CD14-positive monocyte (primary cell): ENCODE measurements at regions not wholly inside any gene's neighbourhood (a gene's known extent, or its start where the extent isn't known, plus 50 kb on each side); places are given as distances from the start of the nearest gene placed in this dataset.

Source experiments
- DNase-seq, 3 donors: peaks; one replicate each; pipeline ENCODE4 v3.0.0-alpha.2; 2011 to 2022
- H2AFZ ChIP-seq: 2 replicates; pipeline ENCODE4 v1.6.0; 2012; ENCODE audit warnings: mild to moderate bottlenecking, low read depth, low read length, inconsistent platforms; ENCODE audit not compliant: insufficient read depth, poor library complexity, severe bottlenecking
- H3K27ac ChIP-seq, 2 donors: 1 replicate in 1 of 2; 2 replicates in 1 of 2; pipeline ENCODE4 v1.5.1; 2012 to 2013; ENCODE audit warnings: low read length in 2 of 2, control low read depth in 1 of 2, inconsistent platforms in 1 of 2, low read depth in 1 of 2, mild to moderate bottlenecking in 1 of 2
- H3K27me3 ChIP-seq, 2 donors: one replicate each; pipeline versions ENCODE4 v1.6.0 to v1.6.1; 2011 to 2013; ENCODE audit warnings: low read length in 2 of 2; ENCODE audit not compliant: control insufficient read depth in 2 of 2, insufficient read depth in 2 of 2
- H3K36me3 ChIP-seq, 2 donors: replicated peaks in 1 of 2; 1 replicate in 1 of 2; 2 replicates in 1 of 2; pipeline versions ENCODE4 v1.5.1 to v1.6.1; 2012 to 2013; ENCODE audit warnings: low read length in 2 of 2, control low read depth in 1 of 2, inconsistent platforms in 1 of 2, mild to moderate bottlenecking in 1 of 2; ENCODE audit not compliant: insufficient read depth in 2 of 2, control insufficient read depth in 1 of 2
- H3K4me1 ChIP-seq, 2 donors: 1 replicate in 1 of 2; 2 replicates in 1 of 2; pipeline versions ENCODE4 v1.5.1 to v1.6.1; 2012 to 2013; ENCODE audit warnings: low read length in 2 of 2, control low read depth in 1 of 2, inconsistent platforms in 1 of 2, mild to moderate bottlenecking in 1 of 2, moderate library complexity in 1 of 2; ENCODE audit not compliant: insufficient read depth in 2 of 2, control insufficient read depth in 1 of 2
- H3K4me2 ChIP-seq: replicated peaks from 2 replicates; pipeline ENCODE3; 2012; ENCODE audit warnings: low read length, moderate library complexity, mild to moderate bottlenecking; ENCODE audit not compliant: poor library complexity, severe bottlenecking; ENCODE audit errors: extremely low read depth
- H3K4me3 ChIP-seq, 3 experiments: fragments of 200-600 bp in 1 of 3; sonication (generic) in 1 of 3; replicated peaks in 1 of 3; 1 replicate in 2 of 3; 2 replicates in 1 of 3; pipeline ENCODE4 v1.5.1; 2011 to 2013; ENCODE audit warnings: low read length in 3 of 3, mild to moderate bottlenecking in 3 of 3, control low read depth in 2 of 3, low read depth in 2 of 3, inconsistent platforms in 1 of 3, moderate library complexity in 1 of 3
- H3K79me2 ChIP-seq: 2 replicates; pipeline ENCODE4 v1.6.0; 2012; ENCODE audit warnings: mild to moderate bottlenecking, control low read depth, inconsistent platforms, low read length, moderate library complexity; ENCODE audit not compliant: insufficient read depth
- H3K9ac ChIP-seq: 2 replicates; pipeline ENCODE4 v1.6.0; 2017; ENCODE audit warnings: low read length, mild to moderate bottlenecking; ENCODE audit not compliant: insufficient read depth, poor library complexity, severe bottlenecking
- H3K9me3 ChIP-seq, 2 donors: replicated peaks in 1 of 2; 1 replicate in 1 of 2; 2 replicates in 1 of 2; pipeline versions ENCODE4 v1.5.1 to v1.6.1; 2012 to 2013; ENCODE audit warnings: low read length in 2 of 2, control low read depth in 1 of 2; ENCODE audit not compliant: control insufficient read depth in 1 of 2, insufficient read depth in 1 of 2
- H4K20me1 ChIP-seq: 2 replicates; pipeline ENCODE4 v1.6.0; 2012; ENCODE audit warnings: mild to moderate bottlenecking, low read length, control low read depth, moderate library complexity; ENCODE audit not compliant: insufficient read depth
- H3K27ac Mint-ChIP-seq, 7 donors: one replicate each; pipeline ENCODE4 v1.8.0; 2020; ENCODE audit warnings: mild to moderate bottlenecking in 7 of 7, mixed read lengths in 7 of 7, moderate library complexity in 6 of 7, inconsistent platforms in 2 of 7
- H3K27me3 Mint-ChIP-seq, 3 donors: one replicate each; pipeline ENCODE4 v1.8.0; 2021 to 2022; ENCODE audit warnings: low read depth in 3 of 3, mild to moderate bottlenecking in 3 of 3, mixed read lengths in 3 of 3, moderate library complexity in 3 of 3, inconsistent platforms in 1 of 3
- H3K36me3 Mint-ChIP-seq, 2 donors: one replicate each; pipeline ENCODE4 v1.8.0; 2020; ENCODE audit warnings: mixed read lengths in 2 of 2, inconsistent platforms in 1 of 2, mild to moderate bottlenecking in 1 of 2
- H3K4me1 Mint-ChIP-seq: one replicate; pipeline ENCODE4 v1.8.0; 2020; ENCODE audit warnings: mild to moderate bottlenecking, mixed read lengths
- H3K4me3 Mint-ChIP-seq, 2 donors: one replicate each; pipeline ENCODE4 v1.8.0; 2020; ENCODE audit warnings: mild to moderate bottlenecking in 2 of 2, mixed read lengths in 2 of 2, moderate library complexity in 1 of 2
- H3K9me3 Mint-ChIP-seq, 7 donors: one replicate each; pipeline ENCODE4 v1.8.0; 2020 to 2022; ENCODE audit warnings: mixed read lengths in 7 of 7, mild to moderate bottlenecking in 6 of 7, moderate library complexity in 6 of 7, inconsistent platforms in 2 of 7
- WGBS: methylation state at CpG from one replicate; pipeline ENCODE4 v1.1.5; 2013; ENCODE audit warnings: missing lambda C conversion rate; ENCODE audit not compliant: insufficient coverage; 5-methylcytosine and 5-hydroxymethylcytosine counted together
- intact Hi-C, 2 donors: fragments of 100-400 bp; cut with micrococcal nuclease; formaldehyde crosslinking; loops; one replicate each; pipeline versions ENCODE4 v1.15.0 to v1.15.1; 2023
- TF ChIP-seq, protein P1 (sequence below): fragments of 200-600 bp; IDR thresholded peaks from one replicate; pipeline ENCODE4 v1.8.0; 2022; ENCODE audit warnings: antibody characterized with exemption, mild to moderate bottlenecking

DNA sequence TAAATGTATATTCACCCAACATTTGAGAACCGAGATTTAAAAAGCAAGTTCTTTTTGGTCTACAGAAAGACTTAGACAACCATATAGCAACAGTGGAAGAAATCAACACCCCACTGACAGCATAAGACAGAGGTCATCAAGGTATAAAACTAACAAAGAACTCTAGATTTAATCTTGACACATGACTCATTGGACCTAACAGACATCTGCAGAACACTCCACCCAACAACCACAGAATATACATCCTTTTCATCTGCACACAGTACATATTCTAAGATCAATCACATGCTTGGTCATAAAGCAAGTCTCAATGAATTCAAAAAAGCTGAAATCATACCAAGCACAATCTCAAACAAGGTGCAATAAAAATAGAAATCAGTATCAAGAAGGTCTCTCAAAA is 65.8 kb downstream of the SPIN4 start:
- WGBS, result no CpG with 5 or more reads among the region's 1 CpG
- no peak overlapping the region for H3K9ac ChIP-seq
- Mint-ChIP-seq H3K4me1 (no peaks in the 10 kb centered on the region), H3K36me3 (no peaks in the 10 kb centered on the region), H3K27ac (no peak overlapping the region), H3K4me3 (no peak overlapping the region), H3K9me3 (peaks cover 0 to 14% (median 5%) of the 10 kb centered on the region in 7 donors), H3K27me3 (no peaks in the 10 kb centered on the region)
- no peaks in the 10 kb centered on the region for H3K27me3 ChIP-seq
- H3K36me3 ChIP-seq, result no peaks in the 10 kb centered on the region
- no peak overlapping the region for H3K27ac ChIP-seq
- no peaks in the 10 kb centered on the region for H4K20me1 ChIP-seq
- no peaks in the 10 kb centered on the region for H3K79me2 ChIP-seq
- no peak for DNase-seq
- intact Hi-C loops, result no loop called here
- no peak overlapping the region for H3K4me3 ChIP-seq
- no peaks in the 10 kb centered on the region for H3K4me1 ChIP-seq
- H3K4me2 ChIP-seq, result no peak overlapping the region
- H2AFZ ChIP-seq, result no peak overlapping the region
- TF ChIP-seq, protein P1, sequence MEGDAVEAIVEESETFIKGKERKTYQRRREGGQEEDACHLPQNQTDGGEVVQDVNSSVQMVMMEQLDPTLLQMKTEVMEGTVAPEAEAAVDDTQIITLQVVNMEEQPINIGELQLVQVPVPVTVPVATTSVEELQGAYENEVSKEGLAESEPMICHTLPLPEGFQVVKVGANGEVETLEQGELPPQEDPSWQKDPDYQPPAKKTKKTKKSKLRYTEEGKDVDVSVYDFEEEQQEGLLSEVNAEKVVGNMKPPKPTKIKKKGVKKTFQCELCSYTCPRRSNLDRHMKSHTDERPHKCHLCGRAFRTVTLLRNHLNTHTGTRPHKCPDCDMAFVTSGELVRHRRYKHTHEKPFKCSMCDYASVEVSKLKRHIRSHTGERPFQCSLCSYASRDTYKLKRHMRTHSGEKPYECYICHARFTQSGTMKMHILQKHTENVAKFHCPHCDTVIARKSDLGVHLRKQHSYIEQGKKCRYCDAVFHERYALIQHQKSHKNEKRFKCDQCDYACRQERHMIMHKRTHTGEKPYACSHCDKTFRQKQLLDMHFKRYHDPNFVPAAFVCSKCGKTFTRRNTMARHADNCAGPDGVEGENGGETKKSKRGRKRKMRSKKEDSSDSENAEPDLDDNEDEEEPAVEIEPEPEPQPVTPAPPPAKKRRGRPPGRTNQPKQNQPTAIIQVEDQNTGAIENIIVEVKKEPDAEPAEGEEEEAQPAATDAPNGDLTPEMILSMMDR, result no peak
- H3K9me3 ChIP-seq, result no peaks in the 10 kb centered on the region

DNA sequence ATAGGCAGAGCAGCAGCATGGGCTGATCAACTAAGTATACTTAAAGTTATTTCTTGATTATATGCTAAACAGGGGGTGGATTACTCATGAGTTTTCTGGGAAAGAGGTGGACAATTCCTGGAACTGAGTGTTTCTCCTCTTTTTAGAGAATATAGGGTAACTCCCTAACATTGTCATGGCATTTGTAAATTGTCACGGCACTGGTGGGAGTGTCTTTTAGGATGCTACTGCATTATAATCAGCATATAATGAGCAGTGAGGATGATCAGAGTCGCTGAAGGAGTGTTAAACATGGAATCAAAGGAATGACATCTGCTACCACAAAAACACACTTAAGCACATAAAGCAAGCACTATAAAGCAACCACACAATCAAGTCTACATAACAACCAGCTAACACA is 66.5 kb downstream of the SPIN4 start:
- no peak for DNase-seq
- Histone ChIP-seq H3K4me1 (no peaks in the 10 kb centered on the region), H3K79me2 (no peaks in the 10 kb centered on the region), H3K4me3 (no peak overlapping the region), H3K4me2 (no peak overlapping the region), H3K36me3 (no peaks in the 10 kb centered on the region), H3K27ac (no peak overlapping the region), H3K27me3 (no peaks in the 10 kb centered on the region), H3K9ac (no peak overlapping the region), H3K9me3 (no peaks in the 10 kb centered on the region), H4K20me1 (no peaks in the 10 kb centered on the region), H2AFZ (no peak overlapping the region)
- Mint-ChIP-seq H3K9me3 (peaks cover 0 to 11% (median 5%) of the 10 kb centered on the region in 7 donors), H3K36me3 (no peaks in the 10 kb centered on the region), H3K4me1 (no peaks in the 10 kb centered on the region), H3K27me3 (no peaks in the 10 kb centered on the region), H3K4me3 (no peak overlapping the region), H3K27ac (no peak overlapping the region)
- intact Hi-C loops, result no loop called here
- WGBS, result no CpG with 5 or more reads among the region's 2 CpGs
- TF ChIP-seq, protein P1, result no peak
